Spleen (tissue), 7 donors: ENCODE measurements at regions not wholly inside any gene's neighbourhood (a gene's known extent, or its start where the extent isn't known, plus 50 kb on each side); places are given as distances from the start of the nearest gene placed in this dataset.

Source experiments
- CTCF ChIP-seq, 11 experiments: fragments of 200-600 bp in 7 of 11; fragments of 450-650 bp in 4 of 11; sonication (generic) in 4 of 11; IDR thresholded peaks in 8 of 11; conservative IDR thresholded peaks in 3 of 11; 1 replicate in 7 of 11; 2 replicates in 4 of 11; pipeline versions ENCODE4 v1.4.0 to v1.8.0; 2016 to 2021; ENCODE audit warnings: antibody characterized with exemption in 11 of 11, inconsistent platforms in 4 of 11, mild to moderate bottlenecking in 1 of 11
- POLR2A ChIP-seq, 3 donors: fragments of 450-650 bp; IDR thresholded peaks; one replicate each; pipeline ENCODE4 v1.5.1; 2017; ENCODE audit warnings: antibody characterized with exemption in 3 of 3, mild to moderate bottlenecking in 1 of 3
- POLR2AphosphoS5 ChIP-seq, 3 donors: sonication (generic); formaldehyde crosslinking; IDR thresholded peaks; one replicate each; pipeline ENCODE4 v1.5.1; 2017; ENCODE audit warnings: antibody characterized with exemption in 3 of 3
- donor health status: DM: no; HTN: no; CAD: no; lungs with moderate emphysema.
- donor health status: DM: no; HTN: no; CAD: no.
- donor health status: DM: no; HTN: no; CAD: no.

- TF ChIP-seq CTCF (IDR thresholded peaks at IDR 0.05 in 8 of 11, conservative IDR thresholded peaks at IDR 0.05 in 3 of 11) (no peak), POLR2AphosphoS5 (IDR thresholded peaks at IDR 0.05) (no peak), POLR2A (IDR thresholded peaks at IDR 0.05) (no peak)
Observed at GRCh38 chr7:115300231-115300870, 378.5 kb downstream of the MDFIC start.
